HEK293 (cell line): ENCODE measurements at regions not wholly inside any gene's neighbourhood (a gene's known extent, or its start where the extent isn't known, plus 50 kb on each side); places are given as distances from the start of the nearest gene placed in this dataset.

Experiments used
- CTCF ChIP-seq: fragments of 450-650 bp; formaldehyde crosslinking; IDR thresholded peaks from 2 replicates; pipeline ENCODE4 v1.5.1; 2016; ENCODE audit warnings: missing biosample characterization, missing genetic modification characterization
- EGR2 ChIP-seq: fragments of 450-650 bp; formaldehyde crosslinking; IDR thresholded peaks from 2 replicates; pipeline ENCODE4 v1.5.1; 2016; ENCODE audit warnings: low read depth, missing biosample characterization, missing genetic modification characterization
- SCRT2 ChIP-seq: fragments of 450-650 bp; formaldehyde crosslinking; IDR thresholded peaks from 2 replicates; pipeline ENCODE4 v1.5.1; 2016; ENCODE audit warnings: missing biosample characterization, missing genetic modification characterization
- ZNF2 ChIP-seq: fragments of 450-650 bp; formaldehyde crosslinking; IDR thresholded peaks from 2 replicates; pipeline ENCODE4 v1.5.1; 2016; ENCODE audit warnings: missing biosample characterization, missing genetic modification characterization
- ZNF214 ChIP-seq: fragments of 450-650 bp; formaldehyde crosslinking; IDR thresholded peaks from 2 replicates; pipeline ENCODE4 v1.5.1; 2017; ENCODE audit warnings: missing biosample characterization, mild to moderate bottlenecking, missing genetic modification characterization, borderline replicate concordance
- ZNF24 ChIP-seq: fragments of 450-650 bp; formaldehyde crosslinking; IDR thresholded peaks from 2 replicates; pipeline ENCODE4 v1.5.1; 2016; ENCODE audit warnings: missing biosample characterization, missing genetic modification characterization
- ZNF274 ChIP-seq, 2 experiments: fragments of 200-500 bp in 1 of 2; fragments of 450-650 bp in 1 of 2; sonication (Bioruptor generic) in 1 of 2; formaldehyde crosslinking in 1 of 2; IDR thresholded peaks; 2 replicates each; pipeline versions ENCODE4 v1.5.1 to v1.6.1; 2014 to 2016; ENCODE audit warnings: borderline replicate concordance in 1 of 2, inconsistent platforms in 1 of 2, low read length in 1 of 2, missing biosample characterization in 1 of 2, missing genetic modification characterization in 1 of 2
- ZNF530 ChIP-seq: fragments of 450-650 bp; formaldehyde crosslinking; IDR thresholded peaks from 2 replicates; pipeline ENCODE4 v1.5.1; 2016; ENCODE audit warnings: low read depth, missing biosample characterization, missing genetic modification characterization
- ZNF747 ChIP-seq: fragments of 450-650 bp; formaldehyde crosslinking; IDR thresholded peaks from 2 replicates; pipeline ENCODE4 v1.5.1; 2016; ENCODE audit warnings: missing biosample characterization, missing genetic modification characterization

DNA sequence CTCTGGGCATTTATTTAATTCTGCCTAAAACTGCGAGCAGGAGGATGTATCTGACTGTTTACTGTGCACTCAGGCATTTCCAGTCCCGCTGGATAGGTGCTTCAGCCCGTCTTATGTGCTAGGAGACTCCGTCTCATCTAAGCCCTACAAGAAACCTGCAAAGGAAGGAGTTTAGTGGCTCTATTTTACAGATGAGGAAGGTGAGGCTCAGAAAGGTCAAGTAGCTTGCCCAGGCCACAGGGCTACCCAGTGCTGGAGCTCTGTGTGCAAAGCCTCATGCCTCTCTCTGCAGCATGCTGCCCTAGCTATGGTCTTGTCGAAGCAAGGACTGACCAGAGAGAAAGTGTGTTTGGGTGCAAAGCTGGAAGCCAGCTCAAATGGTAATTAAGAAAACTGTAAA, 73.6 kb upstream of the AFF3 start:
- no peak for TF ChIP-seq EGR2 (tag by site-specific recombination)
- TF ChIP-seq ZNF747 (tag by site-specific recombination): no peak
- TF ChIP-seq CTCF (tag by site-specific recombination): no peak
- TF ChIP-seq ZNF24: no peak
- no peak for TF ChIP-seq ZNF214 (tag by site-specific recombination)
- TF ChIP-seq ZNF274 (IDR thresholded peaks at IDR 0.05; ENCODE audit: low read length): no peak
- no peak for TF ChIP-seq ZNF274 (tag by site-specific recombination; IDR thresholded peaks at IDR 0.05; ENCODE audit: borderline replicate concordance)
- TF ChIP-seq ZNF2 (tag by site-specific recombination): no peak
- no peak for TF ChIP-seq ZNF530 (tag by site-specific recombination)
- no peak for TF ChIP-seq SCRT2 (tag by site-specific recombination)
